ENCODE measurements at regions not wholly inside any gene's neighbourhood (a gene's known extent, or its start where the extent isn't known, plus 50 kb on each side); places are given as distances from the start of the nearest gene placed in this dataset.

GRCh38 chr20:11676630-11677287, 240.9 kb upstream of the BTBD3 start (continued):
- TF ChIP-seq CTCF (conservative IDR thresholded peaks at IDR 0.05; ENCODE audit: low read depth, low read length) (peak; percentile 91), MAFK (IDR thresholded peaks at IDR 0.05; ENCODE audit: low read depth, low read length) (no peak)

DNA sequence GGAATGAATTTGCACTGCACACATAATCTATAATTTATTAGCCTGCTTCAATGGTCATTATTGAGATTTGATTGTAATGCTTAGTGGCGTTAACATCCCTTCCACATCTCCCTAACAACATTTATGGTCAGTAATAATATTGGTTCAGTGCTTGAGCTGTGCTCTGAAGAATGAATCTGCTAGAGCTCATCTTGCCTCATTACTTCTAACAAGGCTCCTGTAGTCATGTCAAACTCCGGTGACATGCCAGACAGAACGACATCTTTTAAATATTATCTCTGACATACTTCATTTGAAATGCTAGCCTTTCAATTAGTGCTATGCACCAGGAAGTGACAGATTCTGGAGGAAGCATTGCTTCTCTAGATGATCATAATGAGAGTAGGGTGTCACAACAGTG, 240.3 kb upstream of the BTBD3 start:
- Histone ChIP-seq H3K79me1 (ENCODE audit: low read depth in 1 of 2, low read length in 2 of 2) (no peaks in the 10 kb centered on the region), H2BK120ac (ENCODE audit: low read depth, low read length) (peak overlapping the region; percentile 14; the same call in 1 of the 2 replicates), H2AK9ac (replicated peaks; ENCODE audit: low read depth, low read length, poor library complexity) (no peak overlapping the region), H3K4me2 (ENCODE audit: low read depth, low read length) (no peak overlapping the region), H3K14ac (replicated peaks; ENCODE audit: low read depth, low read length) (no peak overlapping the region), H4K91ac (ENCODE audit: insufficient read depth, low read depth, low read length) (no peak overlapping the region), H4K5ac (ENCODE audit: low read depth, low read length) (no peak overlapping the region), H3K27me3 (ENCODE audit: control insufficient read depth, insufficient read depth, low read length) (peaks cover 3% of the 10 kb centered on the region; the same call in 1 of the 2 replicates), H2AK5ac (ENCODE audit: low read depth, low read length) (no peak overlapping the region), H3K9me1 (ENCODE audit: insufficient read depth, low read length) (no peaks in the 10 kb centered on the region), H3K4ac (ENCODE audit: low read depth, low read length) (no peak overlapping the region), H2BK20ac (ENCODE audit: low read depth, low read length) (no peak overlapping the region), H3K4me3 (ENCODE audit: insufficient read depth, low read depth, low read length) (no peak overlapping the region), H3K4me1 (ENCODE audit: control insufficient read depth, insufficient read depth, low read length) (no peaks in the 10 kb centered on the region), H2BK5ac (ENCODE audit: low read depth, low read length, poor library complexity, severe bottlenecking) (no peak overlapping the region), H3K18ac (ENCODE audit: low read depth, low read length) (no peak overlapping the region), H4K8ac (ENCODE audit: low read depth in 2 of 2, low read length in 2 of 2) (no peak overlapping the region), H3K27ac (ENCODE audit: insufficient read depth, low read length) (no peak overlapping the region), H3K9me3 (ENCODE audit: control insufficient read depth, insufficient read depth, low read length) (no peaks in the 10 kb centered on the region), H4K20me1 (ENCODE audit: insufficient read depth, low read length) (no peaks in the 10 kb centered on the region), H3K56ac (ENCODE audit: extremely low read depth, insufficient read depth, low read length) (no peak overlapping the region), H2AFZ (replicated peaks; ENCODE audit: low read length, poor library complexity) (no peak overlapping the region), H2BK15ac (ENCODE audit: low read depth, low read length) (no peak overlapping the region), H3K9ac (ENCODE audit: low read depth, low read length) (no peak overlapping the region), H3K23ac (ENCODE audit: low read depth, low read length) (no peak overlapping the region), H3K36me3 (ENCODE audit: control insufficient read depth, insufficient read depth, low read length) (no peaks in the 10 kb centered on the region)
- DNase-seq = no peak
- BruUV-seq (replicated peaks) = no TSS peak
- no peak for ATAC-seq (ENCODE audit: low read depth)
- CTCF ChIA-PET = interaction anchor here (0.6 to 1.5 kb wide), 2 partner anchors 531 to 532 kb away, joined by 3 to 9 read pairs; no protein-coding TSS in a partner anchor
- no CpG with 5 or more reads among the region's 3 CpGs for WGBS, 2 experiments (ENCODE audit: extremely low coverage in 2 of 2, insufficient read length in 1 of 2)
- in situ Hi-C loops (cut with MboI; ENCODE audit: low sequenced_read_pairs) (no loop called here), dilution Hi-C loops (cut with HindIII; ENCODE audit: low sequenced_read_pairs, unreplicated experiment) (no loop called here), intact Hi-C loops (cut with micrococcal nuclease) (loop anchor here (2.0 to 5.0 kb wide), 3 partner anchors 241 to 335 kb away; no protein-coding TSS in a partner anchor)
- POLR2A ChIA-PET (ENCODE audit: unreplicated experiment) = no interaction called here
- TF ChIP-seq, protein P1, sequence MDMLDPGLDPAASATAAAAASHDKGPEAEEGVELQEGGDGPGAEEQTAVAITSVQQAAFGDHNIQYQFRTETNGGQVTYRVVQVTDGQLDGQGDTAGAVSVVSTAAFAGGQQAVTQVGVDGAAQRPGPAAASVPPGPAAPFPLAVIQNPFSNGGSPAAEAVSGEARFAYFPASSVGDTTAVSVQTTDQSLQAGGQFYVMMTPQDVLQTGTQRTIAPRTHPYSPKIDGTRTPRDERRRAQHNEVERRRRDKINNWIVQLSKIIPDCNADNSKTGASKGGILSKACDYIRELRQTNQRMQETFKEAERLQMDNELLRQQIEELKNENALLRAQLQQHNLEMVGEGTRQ (IDR thresholded peaks at IDR 0.05; ENCODE audit: low read depth, low read length) = no peak
- TF ChIP-seq CHD1 (IDR thresholded peaks at IDR 0.05; ENCODE audit: low read depth, low read length) (no peak), POLR2A (IDR thresholded peaks at IDR 0.05; ENCODE audit: low read depth, low read length) (no peak), CEBPB (IDR thresholded peaks at IDR 0.05; ENCODE audit: low read depth, low read length) (no peak), RFX5 (IDR thresholded peaks at IDR 0.05; ENCODE audit: low read depth, low read length) (no peak), NFE2L2 (IDR thresholded peaks at IDR 0.05; ENCODE audit: low read depth, low read length) (no peak), SMC3 (IDR thresholded peaks at IDR 0.05; ENCODE audit: low read depth, low read length) (no peak), CTCF (conservative IDR thresholded peaks at IDR 0.05; ENCODE audit: low read depth, low read length) (no peak), BHLHE40 (IDR thresholded peaks at IDR 0.05; ENCODE audit: low read depth, low read length) (no peak), MAZ (IDR thresholded peaks at IDR 0.05; ENCODE audit: borderline replicate concordance, low read depth, low read length) (no peak), RCOR1 (IDR thresholded peaks at IDR 0.05; ENCODE audit: insufficient replicate concordance, low read length) (no peak)
